ENCODE measurements at regions not wholly inside any gene's neighbourhood (a gene's known extent, or its start where the extent isn't known, plus 50 kb on each side); places are given as distances from the start of the nearest gene placed in this dataset.
A peak's percentile ranks its signal among the peaks of the same experiment; 100 is the strongest.

GRCh38 chr20:60715172-60715571 is 536.9 kb upstream of the CDH4 start:
- no peak for DNase-seq (ENCODE audit: extremely low spot score)
- TF ChIP-seq CTCF (IDR thresholded peaks at IDR 0.05; ENCODE audit: control extremely low read depth, extremely low read depth, low read depth, missing control alignments), result no peak
- POLR2A ChIA-PET, result no interaction called here
- CTCF ChIA-PET, result no interaction called here

- POLR2A ChIA-PET, result no interaction called here
- no peak for TF ChIP-seq CTCF (IDR thresholded peaks at IDR 0.05; ENCODE audit: control extremely low read depth, extremely low read depth, low read depth, missing control alignments)
- DNase-seq (ENCODE audit: extremely low spot score), result peak; percentile 9
- CTCF ChIA-PET, result no interaction called here
Observed at GRCh38 chr20:60718743-60719480, 533.1 kb upstream of the CDH4 start.

GRCh38 chr20:60725311-60725906 is 526.7 kb upstream of the CDH4 start:
- no peak for DNase-seq (ENCODE audit: extremely low spot score)
- ChIA-PET POLR2A (no interaction called here), CTCF (interaction anchor here (0.9 kb wide), 1 partner anchor 8 kb away, joined by 3 read pairs; no protein-coding TSS in a partner anchor)
- no peak for TF ChIP-seq CTCF (IDR thresholded peaks at IDR 0.05; ENCODE audit: control extremely low read depth, extremely low read depth, low read depth, missing control alignments)

GRCh38 chr20:60727425-60727824 is 524.6 kb upstream of the CDH4 start:
- ChIA-PET POLR2A (no interaction called here), CTCF (no interaction called here)
- DNase-seq (ENCODE audit: extremely low spot score), result no peak
- no peak for TF ChIP-seq CTCF (IDR thresholded peaks at IDR 0.05; ENCODE audit: control extremely low read depth, extremely low read depth, low read depth, missing control alignments)

GRCh38 chr20:60728705-60729104 is 523.4 kb upstream of the CDH4 start:
- POLR2A ChIA-PET, result no interaction called here
- CTCF ChIA-PET, result no interaction called here
- DNase-seq (ENCODE audit: extremely low spot score), result no peak
- TF ChIP-seq CTCF (IDR thresholded peaks at IDR 0.05; ENCODE audit: control extremely low read depth, extremely low read depth, low read depth, missing control alignments), result no peak

- DNase-seq (ENCODE audit: extremely low spot score), result no peak
- CTCF ChIA-PET, result interaction anchor here (1.7 kb wide), 1 partner anchor 8 kb away, joined by 3 read pairs; no protein-coding TSS in a partner anchor
- no peak for TF ChIP-seq CTCF (IDR thresholded peaks at IDR 0.05; ENCODE audit: control extremely low read depth, extremely low read depth, low read depth, missing control alignments)
- POLR2A ChIA-PET, result no interaction called here
Observed at GRCh38 chr20:60729135-60729900, 522.7 kb upstream of the CDH4 start.
